Muscle of arm (tissue), 1 donor: ENCODE measurements at regions not wholly inside any gene's neighbourhood (a gene's known extent, or its start where the extent isn't known, plus 50 kb on each side); places are given as distances from the start of the nearest gene placed in this dataset.
"Not testable (repeated sequence)": the region's sequence is repeated elsewhere in the genome, so short reads cannot be mapped to it uniquely, and the experiment has no call there.

Experiments used
- DNase-seq: peaks from one replicate; pipeline ENCODE4 v3.0.0-alpha.2; 2013

- DNase-seq: no peak
These were observed 119.5 kb downstream of the SKIDA1 start for GRCh38 chr10:21405981-21406380.

GRCh38 chr10:21403256-21404015 lies 122.0 kb downstream of the SKIDA1 start:
- DNase-seq: no peak

GRCh38 chr10:21402606-21403083 lies 122.8 kb downstream of the SKIDA1 start:
- DNase-seq: no peak

- DNase-seq: no peak
These were observed 124.3 kb downstream of the SKIDA1 start for GRCh38 chr10:21401196-21401595.

GRCh38 chr10:21399392-21400035 lies 126.0 kb downstream of the SKIDA1 start:
- peak; percentile 90 for DNase-seq

GRCh38 chr10:21398563-21399231 lies 126.8 kb downstream of the SKIDA1 start:
- DNase-seq: no peak

- DNase-seq: no peak
These were observed 128.6 kb downstream of the SKIDA1 start for GRCh38 chr10:21396889-21397288.

GRCh38 chr10:21393931-21394330 lies 131.6 kb downstream of the SKIDA1 start:
- DNase-seq: no peak

GRCh38 chr10:21388589-21388988 lies 136.9 kb downstream of the SKIDA1 start:
- no peak for DNase-seq

- no peak for DNase-seq
These were observed 137.6 kb downstream of the SKIDA1 start for GRCh38 chr10:21387868-21388267.

- no peak for DNase-seq
These were observed 139.4 kb downstream of the SKIDA1 start for GRCh38 chr10:21385996-21386585.

- DNase-seq: no peak
These were observed 139.9 kb downstream of the SKIDA1 start for GRCh38 chr10:21385536-21385935.

- DNase-seq: no peak
These were observed 146.3 kb downstream of the SKIDA1 start for GRCh38 chr10:21379143-21379542.

- DNase-seq: not testable (repeated sequence)
These were observed 150.2 kb downstream of the SKIDA1 start for GRCh38 chr10:21375274-21375673.

- not testable (repeated sequence) for DNase-seq
These were observed 151.6 kb downstream of the SKIDA1 start for GRCh38 chr10:21373881-21374280.

GRCh38 chr10:21372651-21373410 lies 152.7 kb downstream of the SKIDA1 start:
- peak; percentile 83 for DNase-seq

- DNase-seq: no peak
These were observed 155.8 kb downstream of the SKIDA1 start for GRCh38 chr10:21369697-21370096.

- DNase-seq: no peak
These were observed 156.6 kb downstream of the SKIDA1 start for GRCh38 chr10:21368728-21369425.

GRCh38 chr10:21368022-21368582 lies 157.4 kb downstream of the SKIDA1 start:
- DNase-seq: no peak

GRCh38 chr10:21366108-21366507 lies 159.4 kb downstream of the SKIDA1 start:
- DNase-seq: not testable (repeated sequence)
